ENCODE measurements at regions not wholly inside any gene's neighbourhood (a gene's known extent, or its start where the extent isn't known, plus 50 kb on each side); places are given as distances from the start of the nearest gene placed in this dataset.

DNA sequence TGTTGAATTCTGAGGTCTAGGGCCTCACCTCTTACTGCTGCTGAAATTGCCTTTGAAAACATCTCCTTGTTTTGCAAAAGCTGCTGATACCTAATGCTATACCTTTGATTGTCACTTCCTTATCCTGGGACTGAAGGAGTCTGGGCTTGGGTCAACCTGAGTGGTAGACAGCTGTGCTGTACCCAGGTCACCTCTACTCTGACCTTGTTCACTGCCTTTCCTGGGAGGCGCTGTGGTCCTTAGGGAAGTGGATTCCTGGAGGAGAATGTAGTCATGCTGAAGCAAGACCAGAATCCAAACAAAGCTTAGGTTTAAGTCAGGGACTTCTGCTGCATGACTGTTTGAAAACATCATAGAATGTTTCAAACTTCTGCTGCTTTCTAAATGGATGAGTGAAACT, 191.4 kb downstream of the SNAPC1 start:
- no peak for DNase-seq

DNA sequence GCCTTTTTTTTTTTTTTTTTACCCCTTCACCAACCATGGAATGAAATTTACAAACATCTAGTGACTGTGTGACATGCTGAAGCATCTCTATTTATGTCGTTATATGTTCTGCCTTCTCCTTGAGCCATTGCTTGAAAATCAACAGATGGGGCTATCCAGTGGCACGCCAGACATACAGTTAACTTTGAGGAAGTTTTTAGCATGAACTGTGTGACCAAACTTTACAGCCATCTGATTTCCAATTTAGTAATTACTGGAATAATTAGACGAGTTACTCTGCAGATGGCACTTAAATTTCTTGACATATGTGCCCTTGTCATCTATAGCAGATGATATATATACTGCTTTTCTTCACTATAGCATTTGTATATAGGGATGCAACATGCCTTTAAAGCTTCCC, 192.1 kb downstream of the SNAPC1 start:
- DNase-seq, result no peak

DNA sequence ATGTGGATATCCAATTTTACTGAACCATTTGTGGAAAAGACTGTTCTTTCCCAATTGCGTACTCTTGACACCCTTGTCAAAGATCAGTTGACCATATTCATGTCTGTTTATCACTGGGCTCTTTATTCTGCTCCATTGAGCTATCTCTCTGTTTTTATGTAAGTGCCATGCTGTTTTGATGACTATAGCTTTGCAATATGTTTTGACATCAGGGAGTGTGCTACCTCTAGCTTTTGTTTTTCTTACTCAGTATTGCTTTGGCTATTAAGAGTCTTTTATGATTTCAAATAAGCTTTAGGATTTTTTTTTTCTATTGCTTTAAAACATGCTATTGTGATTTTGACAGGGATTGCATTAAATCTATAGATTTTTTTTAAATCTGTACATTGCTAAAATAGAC, 194.3 kb downstream of the SNAPC1 start:
- DNase-seq, result no peak

DNA sequence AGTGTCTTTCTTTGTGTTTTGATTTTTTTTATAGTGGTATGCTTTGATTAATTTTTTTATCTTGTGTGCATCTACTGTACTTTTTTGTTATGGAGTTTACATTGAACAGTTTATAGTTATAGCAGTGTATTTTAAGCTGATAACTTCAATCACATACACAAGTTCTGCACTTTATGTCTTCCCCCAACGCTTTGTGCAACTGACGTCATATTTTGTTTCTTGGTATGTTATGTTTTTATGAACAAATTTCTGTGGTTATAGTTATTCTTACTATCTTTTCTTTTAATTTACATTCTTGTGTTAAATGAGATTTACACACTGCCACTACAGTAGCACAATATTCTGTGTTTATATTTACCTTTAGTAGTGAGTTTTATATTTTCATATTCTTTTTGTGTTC, 197.1 kb downstream of the SNAPC1 start:
- DNase-seq, result no peak

DNA sequence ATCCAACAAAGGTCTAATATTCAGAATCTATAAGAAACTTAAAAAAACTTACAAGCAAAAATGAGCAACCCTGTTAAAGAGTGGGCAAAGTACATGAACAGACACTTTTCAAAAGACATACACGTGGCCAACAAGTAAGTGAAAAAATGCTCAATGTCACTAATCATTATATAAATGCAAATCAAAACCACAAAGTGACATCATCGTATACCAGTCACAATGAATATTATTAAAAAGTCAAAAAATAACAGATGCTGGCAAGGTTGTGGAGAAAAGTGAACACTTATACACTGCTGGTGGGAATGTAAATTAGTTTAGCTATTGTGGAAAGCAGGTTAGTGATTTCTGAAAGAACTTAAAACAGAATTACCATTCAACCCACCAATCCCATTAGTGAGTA, 199.1 kb downstream of the SNAPC1 start:
- no peak for DNase-seq

DNA sequence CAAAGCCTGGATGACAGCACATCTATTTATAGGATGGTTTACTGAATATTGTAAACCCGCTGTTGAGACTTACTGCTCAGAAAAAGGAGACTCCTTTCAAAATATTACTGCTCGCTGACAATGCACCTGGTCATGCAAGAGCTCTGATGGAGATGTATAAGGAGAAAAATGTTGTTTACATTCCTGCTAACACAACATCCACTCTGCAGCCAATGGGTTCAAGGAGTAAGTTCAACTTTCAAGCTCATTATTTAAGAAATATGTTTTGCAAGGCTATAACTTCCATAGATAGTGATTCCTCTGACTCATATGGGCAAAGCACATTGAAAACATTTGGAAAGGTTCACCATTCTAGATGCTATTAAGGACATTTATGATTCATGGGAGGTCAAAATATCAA, 201.7 kb downstream of the SNAPC1 start:
- DNase-seq, result no peak

DNA sequence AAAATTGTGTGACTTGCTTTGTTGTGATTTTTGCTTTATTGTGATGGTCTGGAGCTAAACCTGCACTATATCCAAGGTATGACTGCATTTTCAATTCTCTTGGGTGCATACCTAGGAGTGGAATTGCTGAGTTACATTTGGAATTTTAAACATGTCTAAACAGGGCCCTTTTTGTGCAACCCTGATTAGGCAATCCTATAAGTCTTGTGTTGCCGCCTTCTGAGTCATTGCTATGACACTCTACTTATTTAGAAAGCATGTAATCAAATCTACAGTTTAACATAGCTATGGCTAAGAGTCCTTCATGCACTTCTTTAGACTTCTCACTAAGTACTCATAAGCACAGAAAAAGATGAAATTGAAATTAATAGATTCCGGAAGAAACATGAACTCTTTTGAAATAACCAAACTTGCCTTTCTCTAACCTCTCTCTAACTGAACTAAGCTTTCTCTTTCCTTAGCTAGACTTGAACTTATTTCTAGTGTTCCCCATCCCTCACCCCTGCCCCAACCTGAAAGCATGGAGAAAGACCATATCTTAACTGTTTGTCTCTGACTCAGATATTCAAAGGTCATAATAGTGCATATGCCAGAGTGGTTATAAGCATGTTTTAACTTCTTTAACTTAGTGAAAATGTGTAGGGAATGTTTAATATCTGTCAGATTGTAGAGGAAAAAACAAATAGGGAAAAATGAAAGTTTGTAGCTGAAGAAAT, 203.0 kb downstream of the SNAPC1 start:
- DNase-seq, result no peak

DNA sequence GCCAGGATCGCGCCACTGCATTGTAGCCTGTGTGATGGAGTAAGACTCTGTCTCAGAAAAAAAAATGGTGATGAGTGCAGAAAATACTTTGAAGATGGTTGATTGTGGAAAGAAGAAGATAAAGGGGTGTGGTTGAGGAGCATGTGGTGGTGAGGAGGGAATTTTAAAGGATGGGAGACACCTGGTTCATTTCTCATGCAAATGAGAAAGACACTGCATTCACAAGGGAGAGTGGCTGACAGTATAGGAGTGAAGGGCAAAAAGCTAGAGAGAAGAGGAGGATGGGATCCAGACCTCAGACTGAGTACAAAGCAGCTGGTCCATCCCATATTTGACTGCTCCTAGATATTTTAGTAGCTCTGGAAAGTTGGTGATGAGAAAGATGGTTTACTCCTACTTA, 206.0 kb downstream of the SNAPC1 start:
- no peak for DNase-seq

DNA sequence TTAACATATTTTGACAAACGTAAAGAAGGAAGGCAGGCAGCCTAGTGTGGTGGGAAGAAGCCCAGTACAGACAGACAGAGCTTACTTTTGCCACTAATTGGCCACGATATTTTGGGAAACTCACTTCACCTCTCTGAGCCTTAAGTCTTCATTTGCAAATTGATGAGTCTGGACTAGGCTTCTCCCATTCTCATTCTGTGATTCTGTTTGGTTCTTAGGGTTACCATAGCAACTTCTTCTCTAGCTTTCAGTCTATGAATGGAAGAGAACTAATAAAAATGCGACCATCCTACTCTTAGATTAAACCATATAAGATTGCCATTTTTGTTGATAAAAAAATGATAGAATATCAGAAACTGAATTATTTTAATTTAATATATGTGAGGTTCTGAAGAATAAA, 210.5 kb downstream of the SNAPC1 start:
- DNase-seq, result no peak

DNA sequence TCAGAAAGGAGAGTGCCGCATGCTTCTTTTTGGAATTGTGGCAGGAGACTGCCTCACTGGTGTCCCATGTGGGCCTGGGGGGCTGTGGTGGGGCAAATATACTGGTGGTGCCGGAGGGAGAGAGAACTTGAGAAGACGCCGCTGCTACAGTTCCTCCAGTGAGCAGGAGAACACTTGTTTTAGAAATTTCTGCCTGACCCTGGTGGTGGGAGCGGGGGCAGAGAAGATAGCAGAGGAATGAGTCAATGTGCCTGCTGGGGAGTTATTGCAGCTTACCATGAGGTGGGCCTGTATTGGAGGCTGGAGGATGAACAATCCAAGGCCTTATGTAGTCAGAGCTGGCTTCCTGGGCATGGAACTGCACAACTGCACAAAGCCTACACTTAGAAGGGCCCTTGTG, 211.8 kb downstream of the SNAPC1 start:
- DNase-seq, result no peak

DNA sequence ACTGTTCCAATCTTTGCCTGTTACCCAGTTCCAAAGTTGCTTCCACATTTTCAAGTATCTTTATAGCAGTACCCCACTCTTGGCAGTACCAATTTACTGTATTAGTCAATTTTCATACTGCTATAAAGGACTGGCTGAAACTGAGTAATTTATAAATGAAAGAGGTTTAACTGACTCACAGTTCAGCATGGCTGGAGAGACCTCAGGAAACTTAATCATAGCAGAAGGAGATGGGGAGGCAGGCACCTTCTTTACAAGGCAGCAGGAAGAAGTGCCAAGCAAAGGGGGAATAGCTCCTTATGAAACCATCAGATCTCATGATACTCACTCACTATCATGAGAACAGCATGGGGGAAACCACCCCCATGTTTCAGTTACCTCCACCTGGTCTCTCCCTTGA, 215.0 kb downstream of the SNAPC1 start:
- DNase-seq, result no peak

DNA sequence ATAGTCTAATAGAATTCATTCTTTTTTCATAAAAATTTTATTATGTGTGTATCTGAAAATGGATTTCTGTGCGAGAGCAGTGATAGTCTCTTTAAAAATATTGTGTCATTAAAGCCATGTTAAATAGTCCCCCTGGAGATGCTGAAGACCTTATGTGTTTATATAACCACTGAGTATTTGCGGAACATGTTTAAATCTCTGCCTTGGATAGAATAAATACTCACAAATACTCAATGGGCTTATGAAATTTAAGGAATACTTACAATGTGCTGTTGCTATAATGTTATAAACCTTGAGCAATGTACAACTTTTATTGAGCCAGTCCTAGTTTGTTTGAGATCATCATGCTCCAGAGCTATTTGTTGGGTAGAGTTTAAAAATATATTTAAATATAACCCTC, 226.0 kb downstream of the SNAPC1 start:
- no peak for DNase-seq

DNA sequence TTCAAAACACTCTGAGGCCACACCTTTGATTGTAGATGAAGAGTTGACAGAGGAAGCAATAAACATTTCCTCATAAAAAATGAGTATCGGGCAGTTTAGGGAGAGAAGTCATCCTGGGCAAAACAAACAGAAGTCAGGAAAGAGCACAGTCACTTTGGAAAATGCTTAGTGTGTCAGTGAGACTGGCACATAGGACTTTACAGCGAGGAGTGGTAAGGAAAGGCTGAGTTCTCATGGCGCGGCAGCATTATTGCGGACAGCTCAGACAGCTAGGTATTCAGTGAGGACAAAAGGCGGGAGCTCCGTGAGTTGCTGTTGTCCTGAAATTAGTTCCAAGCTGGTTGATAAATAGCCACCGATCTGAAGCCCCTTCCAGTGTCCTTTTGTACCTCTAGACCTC, 229.9 kb downstream of the SNAPC1 start:
- no peak for DNase-seq

DNA sequence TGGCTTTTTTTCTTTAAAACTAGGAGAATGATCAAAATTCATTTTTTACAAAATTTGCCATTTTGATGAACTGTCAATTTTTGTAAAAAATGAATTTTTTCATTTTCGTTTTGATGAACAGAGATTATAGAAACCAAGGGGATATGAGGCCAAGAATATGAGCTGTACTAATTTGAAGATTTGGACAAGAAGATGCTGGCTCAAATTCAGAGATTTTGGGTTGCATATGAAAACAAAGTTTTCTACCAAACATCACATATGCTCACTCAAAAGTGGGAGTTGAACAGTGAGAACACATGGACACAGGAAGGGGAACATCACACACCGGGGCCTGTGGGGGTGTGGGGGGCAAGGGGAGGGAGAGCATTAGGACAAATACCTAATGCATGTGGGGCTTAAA, 230.7 kb downstream of the SNAPC1 start:
- DNase-seq, result no peak

DNA sequence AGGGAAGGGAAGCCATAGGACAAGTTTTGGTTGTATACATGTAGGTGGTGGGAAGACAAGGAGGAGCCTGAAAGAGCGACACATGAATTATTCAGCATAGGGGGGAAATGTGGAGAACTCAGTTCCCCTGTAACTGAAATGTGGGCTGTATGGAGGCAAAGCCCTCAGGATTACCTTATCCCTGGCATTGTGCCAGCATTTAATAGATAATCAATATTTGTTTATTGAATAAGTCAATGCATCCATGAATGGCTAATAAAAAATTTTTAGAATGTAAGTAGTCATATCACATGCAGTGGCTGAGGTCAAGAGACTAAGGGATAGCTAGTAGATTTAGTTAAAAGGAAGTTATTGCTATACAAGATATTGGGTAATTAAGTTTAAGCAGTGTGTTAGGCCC, 232.4 kb downstream of the SNAPC1 start:
- no peak for DNase-seq

DNA sequence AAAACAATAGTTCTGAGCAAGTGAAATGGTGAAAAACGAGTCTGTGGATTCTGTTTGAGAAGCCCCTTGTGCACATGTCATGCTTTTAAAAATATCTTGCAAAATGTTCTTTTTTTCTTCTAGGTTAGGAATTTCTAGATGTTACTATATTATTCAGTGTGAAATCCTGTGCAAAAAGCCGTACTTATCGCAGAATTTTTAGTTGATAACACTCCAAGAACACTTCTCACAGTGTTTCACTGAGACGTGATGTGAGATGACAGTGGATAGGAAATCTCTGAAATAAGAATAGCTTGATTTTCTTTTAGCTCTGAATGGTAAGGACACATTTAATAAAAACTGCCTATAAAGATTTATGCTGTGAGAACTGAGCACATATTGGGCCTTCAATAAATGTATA, 234.5 kb downstream of the SNAPC1 start:
- DNase-seq, result no peak

DNA sequence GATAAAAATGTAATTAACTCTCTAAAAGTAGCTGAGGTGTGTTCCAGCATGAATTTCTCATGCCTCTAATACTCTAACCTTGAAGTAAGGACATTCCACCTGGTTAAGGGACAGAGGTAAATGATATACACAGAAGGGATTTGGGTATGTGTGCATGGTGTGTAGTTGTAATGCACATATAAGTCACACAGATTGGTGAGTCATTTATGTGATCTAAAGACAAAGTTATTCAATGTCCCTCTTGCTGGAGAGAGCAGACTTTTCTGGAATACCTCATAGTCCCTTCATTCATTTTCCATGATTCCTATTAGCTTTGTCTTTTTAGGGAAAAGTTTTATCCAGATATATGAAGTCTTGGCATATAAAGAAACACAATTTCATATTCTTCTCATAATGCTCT, 234.9 kb downstream of the SNAPC1 start:
- no peak for DNase-seq

DNA sequence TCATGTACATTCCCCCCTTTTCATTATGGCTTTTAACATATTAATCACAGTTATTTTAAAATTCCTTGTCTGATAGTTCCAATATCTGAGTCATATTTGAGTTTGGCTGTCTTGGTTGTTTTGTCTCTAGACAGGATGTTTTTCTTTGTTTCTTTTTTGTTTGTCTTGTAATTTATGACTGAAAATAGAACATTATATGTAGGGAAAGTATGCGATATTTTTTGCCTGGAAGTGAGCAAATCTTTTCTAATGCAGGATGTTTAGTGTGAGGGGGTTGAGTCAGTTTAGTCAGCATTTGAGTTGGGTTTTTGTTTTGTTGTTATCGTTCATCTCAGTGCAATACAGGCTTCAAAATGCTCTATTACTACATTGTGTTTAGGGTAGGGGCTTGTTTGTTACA, 239.7 kb downstream of the SNAPC1 start:
- no peak for DNase-seq

DNA sequence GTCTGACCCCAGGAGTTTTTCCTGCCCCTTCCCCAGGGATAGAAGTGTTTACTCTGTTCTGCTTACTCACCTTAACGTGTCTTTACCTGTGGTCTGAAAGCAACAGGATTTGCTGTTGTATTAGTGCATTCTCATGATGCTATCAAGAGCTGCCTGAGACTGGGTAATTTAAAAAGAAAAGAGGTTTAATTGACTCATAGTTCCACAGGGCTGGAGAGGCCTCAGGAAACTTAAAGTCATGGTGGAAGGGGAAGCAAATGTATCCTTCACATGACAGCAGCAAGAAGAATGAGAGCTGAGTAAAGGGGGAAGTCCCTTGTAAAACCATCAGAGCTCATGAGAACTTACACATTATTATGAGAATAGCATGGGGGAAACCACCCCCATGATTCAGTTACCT, 240.4 kb downstream of the SNAPC1 start:
- DNase-seq, result no peak

DNA sequence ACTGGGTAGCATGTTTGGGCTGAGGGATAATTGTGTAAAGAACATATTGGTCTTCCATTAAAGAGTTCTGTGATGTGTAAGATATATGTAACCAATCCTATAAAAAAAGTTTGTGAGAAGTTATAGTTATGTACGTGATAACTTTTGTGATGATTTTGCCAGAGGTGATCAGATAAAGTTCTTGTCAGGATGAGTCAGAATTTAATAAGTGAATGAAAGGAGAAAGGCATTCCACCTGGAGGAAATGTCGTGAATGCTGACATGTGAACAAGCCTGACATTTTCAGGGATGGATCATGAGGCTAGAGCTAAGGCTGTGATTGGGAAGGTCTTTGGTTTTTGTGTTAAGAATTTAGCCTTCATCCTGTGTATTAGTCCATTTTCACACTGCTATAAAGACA, 241.5 kb downstream of the SNAPC1 start:
- no peak for DNase-seq

DNA sequence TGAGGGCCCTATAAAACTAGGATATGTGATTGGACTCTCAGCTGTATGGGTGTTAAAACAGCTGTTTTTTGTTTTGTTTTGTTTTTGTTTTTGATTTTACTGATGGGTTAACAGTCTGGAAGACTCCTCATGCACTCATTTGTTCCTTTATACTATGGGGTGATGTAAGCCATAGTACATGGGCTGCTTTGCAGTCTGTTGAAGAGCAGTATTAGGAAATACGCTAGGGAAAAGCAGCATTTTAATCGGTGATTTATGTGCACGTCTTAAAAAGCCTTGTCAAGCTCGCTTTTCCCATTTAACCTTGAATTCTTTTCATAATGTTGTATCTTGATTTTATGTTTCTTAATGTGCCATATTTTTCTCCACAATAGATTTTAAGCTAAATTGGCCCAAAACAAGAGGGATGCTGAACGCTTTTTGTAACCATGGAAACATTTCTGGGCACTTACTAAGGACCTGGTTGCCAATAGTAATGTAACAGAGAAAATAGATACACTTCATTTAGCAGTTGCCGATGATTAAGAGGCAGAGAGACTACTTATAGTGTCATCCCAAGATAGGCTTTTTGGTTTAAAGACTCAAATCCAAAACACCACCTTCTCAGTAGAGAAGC, 244.0 kb downstream of the SNAPC1 start:
- DNase-seq, result no peak

DNA sequence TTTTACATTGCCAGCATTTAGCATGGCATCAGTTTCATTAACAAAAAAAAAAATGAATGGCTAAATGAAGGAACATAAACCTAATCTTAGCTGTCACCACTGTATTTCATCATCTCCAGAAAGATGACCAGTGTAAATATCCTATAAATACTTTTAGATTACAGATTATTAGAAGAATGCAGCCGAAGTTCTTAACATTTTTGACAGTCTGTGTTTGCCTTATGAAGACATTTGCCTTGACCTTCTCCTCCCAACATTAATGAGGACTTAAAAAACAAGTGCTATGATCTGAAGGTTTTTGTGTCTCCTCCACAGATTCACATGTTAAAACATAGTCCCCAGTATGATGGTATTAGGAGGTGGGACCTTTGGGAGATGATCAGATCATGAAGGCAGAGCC, 253.0 kb downstream of the SNAPC1 start:
- DNase-seq, result no peak

DNA sequence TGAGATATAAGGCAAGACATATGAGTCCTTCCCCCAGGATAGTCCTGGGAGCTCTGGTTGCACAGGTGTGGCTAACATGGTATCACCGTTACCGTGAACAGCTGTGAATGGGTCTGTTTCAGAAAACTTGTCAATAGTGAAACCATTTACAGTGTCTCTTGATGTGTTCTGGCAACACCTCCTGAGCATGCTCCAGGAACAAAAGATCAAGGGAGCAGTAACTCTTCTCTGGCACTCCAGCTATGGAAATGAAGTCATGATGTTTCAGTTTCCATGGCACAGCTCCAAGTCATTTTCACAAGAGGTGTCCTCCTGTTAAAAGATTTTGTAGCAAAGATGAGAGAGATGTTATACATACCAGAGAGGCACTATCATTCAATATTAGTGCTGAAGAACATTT, 253.7 kb downstream of the SNAPC1 start:
- peak; percentile 33 to 55 for DNase-seq

DNA sequence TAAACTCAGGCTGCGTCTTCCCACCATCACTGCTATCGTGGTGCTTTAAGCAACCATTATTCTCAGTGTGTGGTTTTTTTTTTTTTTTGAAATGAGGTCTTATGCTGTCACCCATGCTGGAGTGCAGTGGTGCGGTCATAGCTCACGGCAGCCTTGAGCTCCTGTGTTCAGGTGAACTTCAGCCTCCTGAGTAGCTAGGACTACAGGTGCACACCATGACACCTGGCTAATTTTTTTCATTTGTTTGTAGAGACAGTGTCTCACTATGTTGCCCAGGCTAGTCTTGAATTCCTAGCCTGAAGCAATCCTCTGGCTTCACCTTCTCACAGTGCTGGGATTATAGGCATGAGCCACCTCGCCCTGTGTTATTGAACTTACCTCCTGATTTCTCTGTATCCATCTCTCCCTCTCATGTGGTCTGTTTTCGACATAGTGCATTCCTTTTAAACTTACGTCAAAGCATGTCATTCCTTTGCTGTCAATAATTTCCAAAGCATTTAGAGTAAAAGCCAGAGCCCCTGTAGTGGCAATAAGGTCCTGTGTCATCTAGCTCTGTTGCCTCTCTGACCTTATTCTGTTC, 255.5 kb downstream of the SNAPC1 start:
- no peak for DNase-seq

DNA sequence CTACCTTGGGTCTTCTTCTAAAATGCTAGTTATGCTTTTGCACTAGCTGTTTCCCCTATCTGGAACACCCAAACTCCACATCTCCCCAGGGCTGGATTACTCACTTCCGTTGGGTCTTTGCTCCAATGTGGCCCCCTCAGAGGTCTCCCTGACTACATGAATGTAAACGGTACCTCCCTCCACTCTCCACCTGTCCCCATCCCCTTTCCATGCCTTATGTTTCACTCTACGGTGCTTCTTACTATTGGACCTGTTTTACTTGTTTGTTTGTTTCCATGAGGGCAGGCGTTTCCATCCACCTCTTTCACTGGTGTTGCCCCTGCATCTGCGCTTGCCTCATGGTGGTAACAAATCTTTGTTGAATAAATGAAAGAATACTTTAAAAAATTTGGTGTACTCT, 256.4 kb downstream of the SNAPC1 start:
- DNase-seq, result no peak

Measured in NCI-H187 (cell line).